H7 (cell line): ENCODE measurements at regions not wholly inside any gene's neighbourhood (a gene's known extent, or its start where the extent isn't known, plus 50 kb on each side); places are given as distances from the start of the nearest gene placed in this dataset.

Experiments used
- DNase-seq: peaks from one replicate; pipeline ENCODE4 v3.0.0; 2012
- H3K27me3 ChIP-seq: 2 replicates; pipeline ENCODE4 v1.6.0; 2011; ENCODE audit warnings: mild to moderate bottlenecking, low read length; ENCODE audit not compliant: control insufficient read depth, insufficient read depth
- H3K36me3 ChIP-seq: replicated peaks from 2 replicates; pipeline ENCODE4 v1.5.1; 2011; ENCODE audit warnings: low read length; ENCODE audit not compliant: control insufficient read depth, insufficient read depth
- H3K4me3 ChIP-seq: 2 replicates; pipeline ENCODE4 v1.5.1; 2011; ENCODE audit warnings: low read depth, mild to moderate bottlenecking, control low read depth, low read length, moderate library complexity; ENCODE audit not compliant: insufficient read depth

DNA sequence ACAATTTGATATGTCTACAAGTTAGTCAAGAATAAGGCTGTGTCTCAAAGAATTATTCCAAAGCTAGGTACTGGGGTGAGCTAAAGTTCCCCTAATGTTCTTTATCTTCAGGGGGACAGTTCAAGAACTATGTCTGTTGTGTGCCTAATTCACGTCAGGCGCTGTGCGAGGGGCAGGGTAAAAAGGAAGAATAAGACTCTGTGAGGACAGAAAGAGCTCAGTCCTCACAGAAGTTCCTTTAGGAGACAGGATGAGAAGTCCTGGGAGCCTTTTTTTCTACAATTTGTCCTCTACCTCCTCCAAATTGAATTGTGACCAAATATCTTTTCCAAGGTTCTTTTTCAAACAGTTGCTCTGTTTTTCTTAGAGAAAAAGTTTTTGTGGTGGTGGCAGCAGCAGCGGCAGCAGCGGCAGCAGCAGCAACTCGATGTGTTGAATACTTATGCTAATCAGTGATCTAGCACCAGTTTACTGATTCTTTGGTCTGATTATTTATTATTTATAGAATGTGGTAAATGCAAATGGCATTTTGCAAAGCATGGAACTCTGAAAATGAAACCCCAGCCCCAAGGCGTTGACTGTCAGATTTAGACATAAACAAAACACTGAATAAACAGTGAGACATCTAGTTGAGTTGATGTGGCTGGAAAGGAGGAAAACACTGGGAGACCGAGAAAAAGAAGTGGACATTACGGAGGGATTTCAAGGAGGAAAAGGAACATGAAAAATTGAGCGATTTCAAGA, 88.6 kb downstream of the GTPBP8 start:
- Histone ChIP-seq H3K4me3 (no peak overlapping the region), H3K36me3 (no peaks in the 10 kb centered on the region)
- DNase-seq: no peak

DNA sequence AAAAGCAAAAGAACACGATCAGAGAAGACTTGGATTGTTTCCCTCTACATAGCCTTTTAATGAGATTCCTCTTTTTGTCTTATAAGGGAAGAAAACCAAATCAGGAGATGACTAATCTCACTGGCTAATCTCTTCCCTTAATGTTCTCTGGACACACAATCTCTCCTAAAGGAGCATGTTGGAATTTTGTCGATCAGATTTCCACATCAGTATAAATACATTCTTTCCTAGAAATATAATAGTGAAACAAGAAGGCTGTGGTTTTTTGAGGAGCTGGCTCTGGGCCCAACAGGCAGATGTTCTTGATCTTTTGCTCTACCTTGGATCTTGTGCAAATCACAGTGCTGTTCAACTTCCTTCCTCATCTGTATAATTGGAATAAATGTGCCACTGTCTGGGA, 94.0 kb downstream of the GTPBP8 start:
- Histone ChIP-seq H3K4me3 (no peak overlapping the region), H3K36me3 (no peaks in the 10 kb centered on the region), H3K27me3 (no peaks in the 10 kb centered on the region)
- DNase-seq: no peak

More for the DNA sequence above, 88.6 kb downstream of the GTPBP8 start:
- H3K27me3 ChIP-seq: no peaks in the 10 kb centered on the region

DNA sequence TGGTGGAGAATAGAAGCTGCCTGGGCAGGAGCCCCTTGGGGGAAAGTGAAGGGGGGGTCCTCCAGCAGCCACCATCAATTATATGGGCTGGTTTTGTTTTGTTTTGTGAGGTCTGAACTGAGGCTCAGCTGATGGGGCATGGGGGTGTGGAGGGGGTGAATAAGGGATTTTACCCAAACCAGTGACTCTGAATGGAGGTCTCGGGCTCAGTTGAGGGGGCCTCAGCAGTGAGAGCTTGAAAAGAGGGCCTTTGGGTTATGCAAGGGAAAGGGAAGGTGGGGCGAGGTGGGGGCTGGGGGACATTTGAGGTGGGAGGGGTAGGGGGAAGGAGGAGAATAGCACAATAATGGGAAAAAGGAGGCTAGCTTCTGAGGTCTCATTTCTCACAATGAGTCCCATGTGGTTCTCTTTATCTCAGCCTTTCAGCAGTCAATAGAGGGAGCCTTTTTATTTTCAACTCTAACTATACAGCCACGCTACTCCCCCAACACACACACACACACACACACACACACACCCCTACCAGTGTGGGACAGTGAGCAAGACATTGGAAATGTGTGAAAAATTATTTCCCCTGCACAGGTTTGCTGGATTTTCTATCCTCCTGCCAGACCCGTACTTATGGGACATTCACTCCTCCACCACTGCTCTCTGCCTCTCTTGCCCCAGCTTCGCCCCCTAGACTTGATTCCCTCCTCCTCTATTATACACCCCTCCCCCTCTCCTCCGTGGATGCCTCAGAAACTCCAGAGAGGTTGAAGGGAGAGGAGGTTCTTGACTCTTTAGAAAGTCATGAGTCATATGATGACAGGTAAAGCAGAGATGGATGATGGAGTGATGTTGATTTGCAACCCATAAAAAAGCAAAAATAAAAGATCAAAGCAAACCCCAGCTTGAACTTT, 96.0 kb downstream of the GTPBP8 start:
- Histone ChIP-seq H3K4me3 (no peak overlapping the region), H3K36me3 (no peaks in the 10 kb centered on the region), H3K27me3 (no peaks in the 10 kb centered on the region)
- DNase-seq: peak; percentile 47

DNA sequence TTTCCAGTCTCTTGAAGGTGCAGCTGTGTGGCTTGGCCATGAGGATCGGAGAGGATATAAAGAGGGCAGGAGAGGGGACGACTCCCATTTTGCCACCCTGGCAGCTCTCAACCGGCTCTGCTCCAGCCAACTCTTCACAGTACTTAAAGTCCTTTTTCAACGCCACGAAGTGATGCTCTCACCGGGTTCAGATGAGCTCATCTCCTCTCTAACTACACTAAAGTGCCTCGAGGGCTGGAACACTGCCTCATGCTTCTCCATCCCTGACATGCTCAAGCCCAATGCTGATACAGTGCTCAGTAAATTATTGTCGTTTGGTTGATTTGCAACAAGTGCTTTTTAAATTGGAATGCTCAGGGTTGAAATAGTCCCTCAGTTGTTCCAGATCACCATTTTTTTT, 97.8 kb downstream of the GTPBP8 start:
- no peaks in the 10 kb centered on the region for H3K36me3 ChIP-seq
- no peaks in the 10 kb centered on the region for H3K27me3 ChIP-seq
- DNase-seq: no peak

DNA sequence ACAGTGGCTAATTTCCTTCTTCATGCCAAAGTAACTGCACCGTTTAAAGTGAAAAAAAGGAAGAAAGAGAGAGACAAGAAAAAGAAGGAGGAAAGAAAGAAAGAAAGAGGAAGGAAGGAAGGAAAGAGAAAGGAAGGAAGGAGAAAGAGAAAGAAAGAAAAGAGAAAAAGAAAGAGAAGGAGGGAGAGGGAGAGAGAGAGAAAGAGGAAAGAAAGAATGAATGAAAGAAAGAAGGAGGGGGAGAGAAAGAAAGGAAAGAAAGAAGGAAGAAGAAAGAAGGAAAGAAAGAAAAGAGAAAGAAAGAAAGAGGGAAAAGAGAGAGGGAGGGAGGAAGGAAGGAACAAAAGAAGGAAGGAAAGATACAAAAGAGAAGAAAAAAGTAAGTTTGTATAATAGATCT, 100.6 kb downstream of the GTPBP8 start:
- Histone ChIP-seq H3K36me3 (no peaks in the 10 kb centered on the region), H3K4me3 (no peak overlapping the region), H3K27me3 (no peaks in the 10 kb centered on the region)
- no peak for DNase-seq

More for the DNA sequence above, 97.8 kb downstream of the GTPBP8 start:
- H3K4me3 ChIP-seq: no peak overlapping the region

DNA sequence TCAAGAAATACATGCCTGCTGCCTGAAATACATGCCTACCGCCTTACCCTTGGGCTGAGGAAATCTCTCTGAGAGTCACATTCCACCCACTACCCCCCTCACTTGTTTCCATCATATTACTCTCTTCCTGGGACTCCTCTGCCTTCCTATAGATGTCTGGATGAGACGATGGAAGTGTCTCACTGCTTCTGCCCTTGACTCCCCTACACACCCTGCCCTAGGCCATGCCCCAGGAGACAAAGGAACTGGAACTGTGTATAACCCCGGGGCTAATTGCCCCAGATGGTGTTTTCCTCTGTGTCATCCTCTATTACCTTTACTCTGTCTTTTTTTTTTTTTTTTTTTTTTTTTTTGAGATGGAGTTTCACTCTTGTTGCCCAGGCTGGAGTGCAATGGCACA, 102.0 kb downstream of the GTPBP8 start:
- no peaks in the 10 kb centered on the region for H3K36me3 ChIP-seq

DNA sequence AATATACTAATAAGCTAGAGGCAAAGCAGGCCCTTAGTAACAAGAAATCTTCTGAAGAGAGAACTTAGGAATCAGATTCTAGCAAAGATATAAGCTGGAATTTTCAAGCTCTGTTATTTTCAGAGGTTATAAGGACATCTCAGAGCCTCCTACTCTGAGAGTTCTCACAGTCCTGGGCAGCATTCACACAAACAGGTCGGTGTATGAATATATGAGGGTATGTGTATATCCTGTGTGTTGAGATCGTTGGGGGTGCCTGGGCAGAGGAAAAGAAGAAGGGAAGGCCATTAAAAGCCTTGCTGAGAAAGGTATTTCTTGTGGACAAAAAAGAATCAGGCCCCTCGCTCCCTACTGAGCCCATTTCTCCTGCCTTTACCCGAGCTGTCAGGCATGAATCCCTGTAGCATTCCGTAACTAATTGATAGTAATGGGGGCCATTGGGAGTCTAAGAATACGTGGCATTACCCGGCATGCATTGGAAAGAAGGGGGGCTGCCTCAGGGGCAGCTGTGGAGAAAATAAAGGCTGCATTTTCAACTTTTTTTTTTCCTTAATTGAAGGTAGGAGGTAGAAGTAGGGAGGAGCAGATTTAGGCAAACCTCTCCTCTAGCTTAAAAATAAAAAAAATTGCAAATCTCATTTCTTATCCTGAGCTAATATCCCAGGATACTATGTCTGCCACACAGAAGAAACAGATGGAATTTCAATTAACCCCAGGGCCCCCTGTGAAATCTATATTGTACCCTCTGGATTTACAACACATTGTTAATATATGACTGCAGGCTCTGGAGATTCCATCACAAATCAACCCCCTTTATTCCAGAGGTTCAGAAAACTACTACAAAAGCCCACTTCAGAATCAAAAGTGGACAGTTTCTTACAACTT, 103.8 kb downstream of the GTPBP8 start:
- no peak for DNase-seq
- Histone ChIP-seq H3K36me3 (no peaks in the 10 kb centered on the region), H3K4me3 (no peak overlapping the region), H3K27me3 (no peaks in the 10 kb centered on the region)

More for the DNA sequence above, 102.0 kb downstream of the GTPBP8 start:
- DNase-seq: no peak
- Histone ChIP-seq H3K4me3 (no peak overlapping the region), H3K27me3 (no peaks in the 10 kb centered on the region)

DNA sequence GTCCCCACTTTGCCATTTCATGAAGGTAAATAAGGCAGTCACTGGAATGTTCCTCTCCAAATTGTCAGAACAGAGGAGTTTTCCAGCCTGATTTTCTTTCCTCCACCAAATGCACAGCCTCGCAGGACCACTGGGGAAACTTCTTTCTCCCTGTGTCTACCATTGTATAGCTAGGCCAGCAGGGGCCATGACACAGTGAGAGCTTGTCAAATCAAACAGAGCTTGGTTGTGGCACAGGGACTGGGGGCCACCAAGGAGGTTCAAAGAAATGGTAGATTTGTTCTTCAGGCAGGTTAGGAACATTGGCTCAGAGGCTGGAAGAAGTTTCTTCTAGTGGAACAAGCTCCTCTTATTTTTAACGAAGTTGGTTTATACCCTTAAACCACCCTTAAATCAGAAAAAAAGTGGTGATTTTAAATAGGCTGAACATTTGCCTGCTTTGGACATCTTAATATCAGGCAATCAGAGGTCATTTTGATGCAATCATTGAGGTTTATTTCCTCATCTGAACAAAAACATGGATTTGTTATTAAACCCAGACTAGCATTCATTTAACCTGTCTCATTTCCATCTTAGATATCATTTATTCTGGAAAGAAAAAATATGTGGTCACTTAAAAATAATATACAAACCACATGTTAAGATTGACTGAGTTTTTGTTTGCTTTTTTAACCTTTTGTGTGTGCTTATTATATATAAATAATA, 105.6 kb downstream of the GTPBP8 start:
- H3K36me3 ChIP-seq: no peaks in the 10 kb centered on the region
- no peak for DNase-seq
- no peaks in the 10 kb centered on the region for H3K27me3 ChIP-seq
- H3K4me3 ChIP-seq: no peak overlapping the region

DNA sequence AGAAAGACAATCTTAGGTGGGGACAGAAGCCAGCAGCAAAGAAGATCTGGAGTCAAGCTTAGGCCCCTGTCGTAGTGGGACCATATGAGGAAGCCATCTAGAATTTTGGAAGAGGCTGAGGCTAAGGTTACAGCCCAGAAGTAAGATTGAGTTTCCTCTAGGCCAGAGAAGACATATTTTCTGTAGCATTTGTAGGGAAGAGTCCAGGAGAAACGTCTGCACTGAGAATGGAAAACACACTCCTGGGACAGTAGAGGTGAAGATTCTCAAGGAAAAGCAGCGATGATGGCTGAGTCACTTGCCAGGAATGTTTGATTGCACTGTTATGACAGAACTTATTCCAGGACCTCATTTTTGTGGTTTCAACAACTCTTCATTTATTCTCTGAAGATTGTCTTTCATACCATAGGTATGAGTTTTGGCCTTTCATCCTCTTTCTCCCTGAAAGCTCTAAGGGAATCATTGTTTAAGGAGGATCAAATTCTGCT, 107.2 kb downstream of the GTPBP8 start:
- Histone ChIP-seq H3K27me3 (no peaks in the 10 kb centered on the region), H3K36me3 (no peaks in the 10 kb centered on the region), H3K4me3 (no peak overlapping the region)
- no peak for DNase-seq

DNA sequence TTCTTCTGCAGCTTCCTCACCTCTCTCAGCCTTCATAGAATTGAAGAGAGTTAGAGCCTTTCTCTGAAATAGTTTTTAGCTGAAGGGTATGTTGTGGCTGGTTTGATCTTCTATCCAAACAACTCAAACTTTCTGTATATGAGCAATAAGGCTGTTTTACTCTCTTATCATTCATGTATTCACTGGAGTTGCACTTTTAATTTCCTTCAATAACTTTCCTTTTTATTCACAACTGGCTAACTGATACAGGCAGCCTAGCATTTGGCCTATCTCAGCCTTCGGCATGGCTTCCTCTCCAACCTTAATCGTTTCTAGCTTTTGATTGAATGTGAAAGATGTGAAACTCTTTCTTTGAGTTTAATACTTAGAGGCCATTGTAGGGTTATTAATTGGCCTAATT, 109.3 kb downstream of the GTPBP8 start:
- no peak overlapping the region for H3K4me3 ChIP-seq
- no peak for DNase-seq
- H3K36me3 ChIP-seq: no peaks in the 10 kb centered on the region
- H3K27me3 ChIP-seq: no peaks in the 10 kb centered on the region

DNA sequence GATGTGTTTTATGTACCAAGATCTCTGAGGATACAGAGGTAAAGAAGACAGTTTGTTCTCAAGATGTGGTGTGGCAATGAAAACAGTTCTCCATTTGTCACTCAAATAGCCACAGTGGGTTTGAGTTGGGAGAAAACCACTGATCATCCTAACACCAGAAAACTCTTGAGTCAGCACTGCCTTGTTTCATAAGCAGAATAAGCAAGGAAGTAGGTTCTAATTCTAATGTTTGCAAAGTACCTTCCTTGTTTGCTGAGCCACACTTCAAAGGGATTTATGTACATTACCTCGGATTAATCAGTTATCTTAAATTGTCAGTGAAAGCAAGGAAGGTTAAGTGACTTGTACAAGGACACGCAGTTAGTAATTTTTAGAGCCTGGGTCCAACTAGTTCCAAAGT, 107.8 kb upstream of the BOC start:
- Histone ChIP-seq H3K4me3 (no peak overlapping the region), H3K27me3 (no peaks in the 10 kb centered on the region), H3K36me3 (no peaks in the 10 kb centered on the region)
- DNase-seq: no peak

DNA sequence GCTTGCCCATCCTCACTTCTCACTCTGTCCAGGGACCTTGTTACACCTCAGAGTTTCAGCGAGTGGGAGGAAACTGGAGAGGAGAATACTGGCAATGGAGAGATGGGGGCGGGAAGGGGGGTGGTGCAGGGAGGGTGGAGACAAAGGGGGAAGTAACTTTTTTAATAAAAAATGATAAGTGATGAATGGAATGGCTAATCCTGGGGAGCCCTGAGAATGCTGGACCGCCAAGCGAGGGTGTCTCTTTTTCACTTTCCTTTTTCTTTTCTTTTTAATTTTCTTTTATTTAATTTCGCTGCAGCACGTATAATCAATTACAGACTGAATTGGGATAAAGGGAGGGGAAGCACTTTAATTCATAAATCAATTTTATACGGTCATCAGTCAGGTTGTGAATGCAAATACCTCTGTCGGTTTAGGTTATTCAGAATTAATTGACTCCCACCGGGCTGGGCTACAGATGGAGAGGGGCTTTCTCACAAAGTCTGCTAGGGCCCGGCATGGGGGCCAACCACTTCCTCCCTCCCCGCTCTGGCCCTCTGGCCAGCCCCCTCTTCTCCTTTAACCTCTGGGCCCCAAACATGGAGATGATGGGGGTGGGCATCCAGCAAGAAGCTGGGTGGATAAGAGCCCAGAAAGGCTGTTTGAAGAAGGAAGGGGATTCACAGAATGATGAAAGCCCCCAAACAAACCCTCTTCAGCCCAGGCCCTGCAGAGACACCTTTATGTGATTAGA, 106.8 kb upstream of the BOC start:
- Histone ChIP-seq H3K27me3 (no peaks in the 10 kb centered on the region), H3K4me3 (no peak overlapping the region), H3K36me3 (no peaks in the 10 kb centered on the region)
- peak; percentile 39 for DNase-seq

DNA sequence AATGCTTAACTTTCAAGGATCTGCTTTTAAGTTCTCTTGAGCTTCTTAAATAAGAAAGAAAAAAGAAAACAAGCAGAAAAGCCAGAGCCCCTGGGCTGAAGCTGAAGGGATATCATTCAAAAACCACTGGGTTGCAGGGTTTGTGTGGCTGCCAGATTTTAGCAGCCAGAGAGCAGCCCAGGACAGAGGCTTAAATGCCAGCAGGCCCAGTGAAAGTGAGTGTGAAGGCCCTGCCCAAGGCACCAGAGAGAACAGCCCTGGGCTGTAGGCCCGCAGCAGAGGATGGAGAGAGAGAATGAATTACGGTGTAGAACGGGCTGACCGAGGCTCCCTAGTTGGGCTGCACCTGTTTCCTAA, 106.3 kb upstream of the BOC start:
- DNase-seq: no peak
- H3K36me3 ChIP-seq: no peaks in the 10 kb centered on the region
- no peak overlapping the region for H3K4me3 ChIP-seq
- no peaks in the 10 kb centered on the region for H3K27me3 ChIP-seq
